HG02885 (cell line): ENCODE measurements at regions not wholly inside any gene's neighbourhood (a gene's known extent, or its start where the extent isn't known, plus 50 kb on each side); places are given as distances from the start of the nearest gene placed in this dataset.
A peak's percentile ranks its signal among the peaks of the same experiment; 100 is the strongest.
"Not testable (repeated sequence)": the region's sequence is repeated elsewhere in the genome, so short reads cannot be mapped to it uniquely, and the experiment has no call there.

Experiments used
- ATAC-seq: cut with Tn5 transposase; IDR thresholded peaks from one replicate; pipeline ENCODE4 v1.9.1; 2021; ENCODE audit warnings: mild to moderate bottlenecking; ENCODE audit not compliant: unreplicated experiment, poor library complexity

DNA sequence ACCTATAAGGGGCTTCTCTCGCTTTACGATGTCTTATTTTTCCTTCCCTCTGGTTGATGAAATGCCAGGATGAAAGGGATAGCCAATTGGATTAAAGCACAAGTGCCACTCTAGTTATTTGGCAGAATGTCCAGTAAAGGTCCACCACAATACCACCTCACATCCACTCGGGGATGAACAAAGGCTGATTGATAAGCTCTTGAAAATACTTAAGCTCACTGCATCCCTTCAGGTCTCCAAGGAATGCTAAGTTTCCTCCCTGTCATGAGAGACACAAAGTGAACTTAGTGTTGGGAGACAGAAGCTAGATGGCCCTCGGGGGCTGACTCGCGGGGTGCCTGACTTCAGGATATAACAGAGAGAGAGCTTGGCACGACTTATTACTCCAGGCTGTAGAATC, 185.9 kb upstream of the ZNF644 start:
- not testable (repeated sequence) for ATAC-seq

DNA sequence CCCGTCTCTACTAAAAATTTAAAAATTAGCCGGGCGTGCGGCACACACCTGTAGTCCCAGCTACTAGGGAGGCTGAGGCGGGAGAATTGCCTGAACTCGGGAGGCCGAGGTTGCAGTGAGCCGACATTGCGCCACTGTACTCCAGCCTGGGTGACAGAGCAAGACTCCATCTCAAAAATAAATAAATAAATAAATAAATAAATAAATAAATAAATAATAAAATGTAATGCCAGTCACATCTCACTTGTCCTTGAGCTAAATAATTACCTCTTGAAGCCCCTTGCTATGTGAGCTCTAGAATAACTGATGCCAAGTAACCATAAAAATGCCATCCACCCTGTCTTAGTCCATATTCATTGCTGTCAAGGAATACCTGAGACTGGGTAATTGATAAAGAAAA, 182.3 kb upstream of the ZNF644 start:
- ATAC-seq = not testable (repeated sequence)

DNA sequence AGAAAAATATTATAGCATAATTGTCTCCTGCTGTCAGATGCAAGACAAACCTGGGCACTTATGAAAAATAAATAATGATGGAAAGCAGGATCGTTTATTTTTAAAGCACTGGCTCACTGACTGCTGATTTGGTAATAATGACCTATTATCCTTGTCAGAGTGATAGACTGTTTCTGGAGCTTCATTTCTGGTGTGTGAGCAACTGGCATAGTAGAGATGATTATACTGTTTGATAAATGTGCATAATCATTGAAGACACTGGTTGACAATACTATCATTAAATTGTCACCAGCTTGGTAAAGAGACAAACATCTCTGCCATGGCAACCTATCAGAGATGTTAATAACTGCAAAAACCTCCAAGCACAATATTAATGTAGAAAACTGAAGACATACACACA, 179.9 kb upstream of the ZNF644 start:
- ATAC-seq = no peak

GRCh38 chr1:91201176-91201575, 179.3 kb upstream of the ZNF644 start:
- no peak for ATAC-seq

DNA sequence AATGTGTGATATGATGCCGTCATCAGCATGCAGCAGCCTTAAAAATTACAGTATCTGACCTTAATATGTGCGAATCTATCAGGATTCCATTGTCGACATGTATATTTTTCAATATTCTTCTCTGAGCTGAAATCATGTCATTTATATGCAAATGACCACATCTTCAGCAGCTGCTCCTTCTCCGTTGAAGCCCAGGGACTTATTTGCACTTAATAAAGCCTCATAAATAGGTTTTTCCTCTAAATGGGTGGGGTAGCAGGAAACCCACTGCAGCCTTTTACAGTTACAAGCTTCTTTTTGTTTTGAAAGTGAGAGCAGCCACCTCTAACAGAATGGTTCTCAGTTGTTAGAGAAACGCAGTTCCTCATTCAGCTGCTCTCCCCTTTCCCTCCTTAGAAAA, 178.8 kb upstream of the ZNF644 start:
- ATAC-seq = no peak

DNA sequence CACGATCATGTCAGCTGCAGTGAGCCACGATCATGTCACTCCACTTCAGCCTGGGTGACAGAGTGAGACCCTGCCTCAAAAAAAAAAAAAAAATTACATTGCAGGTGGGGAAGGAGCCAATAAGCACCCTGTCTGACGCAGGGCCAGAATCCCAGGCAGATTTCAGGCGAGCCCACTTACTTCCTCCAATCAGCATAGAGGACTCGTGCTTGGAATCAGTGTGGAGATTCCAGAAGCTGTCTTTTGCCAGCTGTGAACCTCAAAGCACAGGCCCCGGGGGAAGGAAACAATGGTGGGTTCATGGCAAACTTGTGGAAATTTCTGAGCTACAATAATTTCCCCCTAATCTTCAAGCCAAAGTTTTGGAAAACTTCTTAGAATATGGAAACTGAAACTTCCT, 178.2 kb upstream of the ZNF644 start:
- no peak for ATAC-seq

- no peak for ATAC-seq
These were observed 169.2 kb upstream of the ZNF644 start for GRCh38 chr1:91190996-91191395.

GRCh38 chr1:91189096-91189495, 167.3 kb upstream of the ZNF644 start:
- ATAC-seq = no peak

GRCh38 chr1:91182807-91183206, 161.0 kb upstream of the ZNF644 start:
- not testable (repeated sequence) for ATAC-seq

DNA sequence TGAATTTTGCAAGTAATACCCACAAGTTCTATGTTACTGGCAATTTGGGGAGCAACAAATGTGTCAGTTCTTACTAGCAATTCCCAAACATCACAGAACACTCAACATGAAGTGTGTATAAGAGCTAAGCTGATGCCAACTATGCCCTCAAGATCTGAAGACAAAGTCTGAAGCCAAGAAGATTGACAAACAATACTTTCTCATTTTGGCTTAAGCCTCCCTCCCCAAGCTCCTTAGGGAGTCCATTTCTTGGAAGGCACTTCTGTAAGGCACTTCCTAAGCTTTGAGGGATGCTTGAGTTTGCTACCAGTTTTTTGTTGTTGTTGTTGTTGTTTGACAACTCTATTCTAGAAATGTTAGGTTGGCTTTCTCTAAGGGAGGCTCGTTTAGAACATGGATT, 154.4 kb upstream of the ZNF644 start:
- no peak for ATAC-seq

GRCh38 chr1:91174734-91175133, 152.9 kb upstream of the ZNF644 start:
- no peak for ATAC-seq

- no peak for ATAC-seq
These were observed 151.6 kb upstream of the ZNF644 start for GRCh38 chr1:91173346-91173890.

DNA sequence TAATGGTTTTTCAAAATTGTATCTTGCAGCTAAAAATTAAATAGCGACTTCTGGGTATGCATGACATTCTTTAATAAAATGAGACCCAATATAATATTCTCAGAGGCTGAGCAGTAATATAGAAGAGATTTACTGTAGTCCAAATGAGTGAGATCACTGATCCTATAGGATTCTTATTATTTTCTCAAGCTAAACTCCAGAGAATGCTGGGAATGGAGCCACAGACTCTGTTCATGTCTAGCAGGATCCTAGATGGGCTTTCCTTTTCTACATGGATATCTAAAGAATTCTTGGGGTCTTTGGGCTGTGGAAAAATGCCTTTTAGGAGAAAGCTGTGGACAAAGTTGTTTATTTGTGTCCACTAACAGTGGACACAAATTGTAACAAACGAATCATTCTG, 150.7 kb upstream of the ZNF644 start:
- ATAC-seq = no peak

DNA sequence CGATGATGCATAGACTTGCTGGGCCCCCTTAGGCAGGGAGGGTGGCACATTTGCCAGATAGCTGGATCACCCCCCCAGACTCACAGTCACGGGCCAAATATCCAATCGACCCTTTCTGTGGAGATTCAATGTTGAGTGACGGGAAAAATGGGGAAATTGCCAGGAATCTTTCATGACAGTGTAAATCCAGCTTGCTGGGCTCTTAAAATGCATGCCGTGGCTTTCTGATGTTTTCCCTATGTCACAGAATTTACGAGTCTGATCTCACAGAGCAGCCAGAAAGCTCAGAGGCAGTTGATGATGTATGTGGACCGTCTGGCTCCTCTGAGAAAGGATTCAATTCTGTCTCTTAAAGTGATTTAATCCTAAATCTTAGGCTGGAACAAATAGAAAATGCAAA, 150.1 kb upstream of the ZNF644 start:
- ATAC-seq = no peak

GRCh38 chr1:91170571-91170970, 148.7 kb upstream of the ZNF644 start:
- ATAC-seq = no peak

GRCh38 chr1:91166106-91166712, 144.4 kb upstream of the ZNF644 start:
- ATAC-seq = peak; percentile 61

GRCh38 chr1:91165033-91165654, 143.3 kb upstream of the ZNF644 start:
- peak; percentile 96 for ATAC-seq

- no peak for ATAC-seq
These were observed 140.8 kb upstream of the ZNF644 start for GRCh38 chr1:91162613-91163012.

GRCh38 chr1:91161749-91162148, 139.9 kb upstream of the ZNF644 start:
- no peak for ATAC-seq

- no peak for ATAC-seq
These were observed 139.3 kb upstream of the ZNF644 start for GRCh38 chr1:91161166-91161565.

- ATAC-seq = no peak
These were observed 138.7 kb upstream of the ZNF644 start for GRCh38 chr1:91160363-91161075.
